GM21737 (cell line): ENCODE measurements at regions not wholly inside any gene's neighbourhood (a gene's known extent, or its start where the extent isn't known, plus 50 kb on each side); places are given as distances from the start of the nearest gene placed in this dataset.
"Not testable (repeated sequence)": the region's sequence is repeated elsewhere in the genome, so short reads cannot be mapped to it uniquely, and the experiment has no call there.

Experiments used
- ATAC-seq: cut with Tn5 transposase; IDR thresholded peaks from one replicate; pipeline ENCODE4 v1.9.1; 2021; ENCODE audit warnings: mild to moderate bottlenecking, moderate library complexity; ENCODE audit not compliant: unreplicated experiment

GRCh38 chr12:27864521-27864920 lies 84.5 kb upstream of the MANSC4 start:
- ATAC-seq: no peak

DNA sequence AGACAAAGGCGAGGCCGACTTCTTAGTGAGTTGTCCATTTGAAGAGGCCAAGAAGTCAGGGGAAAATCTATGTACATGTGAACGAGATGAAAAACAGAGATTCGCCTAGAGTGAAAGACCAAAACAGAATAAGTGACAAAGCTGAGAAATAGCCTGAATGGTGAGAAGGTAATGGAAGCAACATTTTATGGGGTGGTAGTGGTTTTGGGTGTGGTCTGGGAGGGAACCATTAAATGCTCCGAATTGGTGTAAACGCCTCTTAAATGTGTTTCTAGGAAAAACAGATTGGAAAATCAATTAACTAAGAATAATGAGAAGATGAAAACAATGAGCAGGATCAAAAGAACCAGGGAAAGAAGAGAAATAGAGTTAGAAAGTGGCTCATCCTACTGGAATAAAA lies 83.8 kb upstream of the MANSC4 start:
- ATAC-seq: no peak

DNA sequence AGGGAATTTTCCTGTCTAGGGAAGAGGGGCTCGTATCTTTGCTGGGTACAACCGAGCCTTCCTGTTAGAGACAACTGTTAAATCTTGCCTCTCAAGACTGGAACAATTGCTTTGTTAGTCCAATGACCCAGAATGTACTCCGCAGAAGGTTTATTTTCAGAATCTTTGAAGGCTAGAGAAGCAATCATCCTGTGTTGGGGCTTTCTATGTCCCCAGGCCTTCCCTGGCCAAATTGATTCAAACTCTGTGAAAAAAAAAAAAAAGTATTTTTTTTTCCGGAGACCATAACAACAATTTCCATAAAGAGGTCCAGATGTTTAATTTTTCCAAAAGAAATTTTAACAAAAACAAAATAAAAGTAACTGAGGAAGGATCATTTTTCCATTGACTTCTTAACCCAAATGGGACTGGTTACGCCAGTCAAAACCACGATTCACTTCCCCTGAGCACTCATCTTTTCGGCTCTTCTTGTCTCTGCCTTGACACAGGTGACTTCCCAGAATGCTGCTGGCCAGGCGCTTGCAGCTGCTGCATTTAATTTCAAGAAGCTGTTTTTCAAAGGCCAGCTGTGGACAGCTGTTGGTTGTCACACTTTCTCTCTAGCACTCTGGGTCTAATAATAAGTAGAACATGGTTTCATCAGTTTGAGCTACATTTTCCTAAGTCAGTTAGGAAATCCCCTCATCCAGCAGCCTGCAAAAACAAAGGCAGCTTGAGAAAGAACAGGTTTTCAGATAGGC lies 81.6 kb upstream of the MANSC4 start:
- peak; percentile 70 for ATAC-seq

GRCh38 chr12:27859648-27860047 lies 79.6 kb upstream of the MANSC4 start:
- no peak for ATAC-seq

DNA sequence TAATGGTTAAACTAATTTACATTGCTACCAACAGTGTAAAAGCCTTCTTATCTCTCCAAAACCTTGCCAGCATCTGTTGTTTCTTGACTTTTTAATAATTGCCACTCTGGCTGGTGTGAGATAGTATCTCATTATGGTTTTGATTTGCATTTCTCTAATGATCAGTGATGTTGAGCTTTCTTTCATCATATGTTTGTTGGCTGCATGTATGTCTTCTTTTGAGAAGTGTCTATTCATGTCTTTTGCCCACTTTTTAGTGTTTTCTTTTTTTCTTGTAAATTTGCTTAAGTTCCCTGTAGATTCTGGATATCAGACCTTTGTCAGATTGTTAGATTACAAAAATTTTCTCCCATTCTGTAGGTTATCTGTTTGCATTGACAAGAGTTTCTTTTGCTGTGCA lies 77.0 kb upstream of the MANSC4 start:
- not testable (repeated sequence) for ATAC-seq

- no peak for ATAC-seq
Observed at GRCh38 chr12:27852742-27853141, 72.7 kb upstream of the MANSC4 start.
